ENCODE measurements at regions not wholly inside any gene's neighbourhood (a gene's known extent, or its start where the extent isn't known, plus 50 kb on each side); places are given as distances from the start of the nearest gene placed in this dataset.

DNA sequence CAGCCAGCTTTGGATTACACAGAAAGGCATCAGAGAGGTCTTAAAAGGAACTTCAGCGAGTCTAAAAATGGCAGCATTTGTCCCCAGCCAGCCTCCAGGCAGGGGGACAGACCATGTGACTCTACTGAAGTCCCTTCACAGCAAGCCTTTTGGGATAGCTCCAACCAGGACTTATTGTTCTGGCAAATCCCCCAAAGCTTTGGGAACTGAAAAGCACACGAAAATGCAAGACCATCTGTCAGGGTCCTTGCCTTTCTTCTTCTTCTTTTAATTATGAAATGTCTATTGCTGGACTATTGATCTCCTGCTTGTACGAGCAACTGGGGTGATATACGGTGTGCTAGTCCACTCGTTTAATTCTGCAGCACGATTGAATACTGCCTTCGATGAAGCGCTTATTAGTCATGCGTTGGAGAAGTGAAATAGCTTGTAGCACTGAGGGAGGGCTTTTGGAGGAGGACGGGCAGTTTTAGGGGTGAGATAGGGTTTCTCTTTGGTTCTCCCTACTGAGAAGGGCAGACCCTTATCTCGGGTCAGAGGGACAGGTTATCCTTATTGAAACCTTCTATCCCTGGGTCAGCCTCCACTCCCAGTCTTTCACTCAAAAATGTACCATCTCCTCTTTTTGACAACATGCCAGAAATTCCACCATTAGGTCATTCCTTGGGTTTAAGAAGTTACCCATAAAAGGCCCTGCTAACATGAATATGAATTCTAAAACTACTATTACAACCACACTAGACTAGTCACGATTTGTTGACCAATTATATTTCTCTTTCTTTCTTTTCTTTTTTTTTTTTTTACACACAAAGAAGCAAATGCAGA, 416.4 kb downstream of the MIAT start:
- TF ChIP-seq, protein P1, sequence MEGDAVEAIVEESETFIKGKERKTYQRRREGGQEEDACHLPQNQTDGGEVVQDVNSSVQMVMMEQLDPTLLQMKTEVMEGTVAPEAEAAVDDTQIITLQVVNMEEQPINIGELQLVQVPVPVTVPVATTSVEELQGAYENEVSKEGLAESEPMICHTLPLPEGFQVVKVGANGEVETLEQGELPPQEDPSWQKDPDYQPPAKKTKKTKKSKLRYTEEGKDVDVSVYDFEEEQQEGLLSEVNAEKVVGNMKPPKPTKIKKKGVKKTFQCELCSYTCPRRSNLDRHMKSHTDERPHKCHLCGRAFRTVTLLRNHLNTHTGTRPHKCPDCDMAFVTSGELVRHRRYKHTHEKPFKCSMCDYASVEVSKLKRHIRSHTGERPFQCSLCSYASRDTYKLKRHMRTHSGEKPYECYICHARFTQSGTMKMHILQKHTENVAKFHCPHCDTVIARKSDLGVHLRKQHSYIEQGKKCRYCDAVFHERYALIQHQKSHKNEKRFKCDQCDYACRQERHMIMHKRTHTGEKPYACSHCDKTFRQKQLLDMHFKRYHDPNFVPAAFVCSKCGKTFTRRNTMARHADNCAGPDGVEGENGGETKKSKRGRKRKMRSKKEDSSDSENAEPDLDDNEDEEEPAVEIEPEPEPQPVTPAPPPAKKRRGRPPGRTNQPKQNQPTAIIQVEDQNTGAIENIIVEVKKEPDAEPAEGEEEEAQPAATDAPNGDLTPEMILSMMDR (IDR thresholded peaks at IDR 0.05) = no peak
- TF ChIP-seq POLR2A (IDR thresholded peaks at IDR 0.05) = no peak

Data from prostate gland (tissue), 2 donors.